T-cell (primary cell): ENCODE measurements at regions not wholly inside any gene's neighbourhood (a gene's known extent, or its start where the extent isn't known, plus 50 kb on each side); places are given as distances from the start of the nearest gene placed in this dataset.

Experiments used
- ATAC-seq, 4 experiments: fragments of 200-7000 bp in 3 of 4; fragments of 150-1000 bp in 1 of 4; cut with Tn5 transposase; replicated peaks in 1 of 4; 1 replicate in 3 of 4; 2 replicates in 1 of 4; pipeline ENCODE4 v1.10.0; 2021; ENCODE audit warnings: moderate library complexity in 3 of 4, mild to moderate bottlenecking in 2 of 4, moderate number of reproducible peaks in 1 of 4
- CTCF ChIA-PET, 2 donors: fragments of 300-600 bp; sonication (Branson Sonifier 250); formaldehyde crosslinking; loops; one replicate each; lab custom pipeline; 2022; ENCODE audit warnings: antibody characterized with exemption in 2 of 2; lab: Charles Lee
- POLR2A ChIA-PET, 2 donors: fragments of 300-600 bp; sonication (Branson Sonifier 250); formaldehyde crosslinking; loops; one replicate each; lab custom pipeline; 2022; ENCODE audit warnings: antibody characterized with exemption in 2 of 2; lab: Charles Lee
- DNase-seq, 35 experiments: peaks; one replicate each; pipeline versions ENCODE4 v3.0.0 to v3.0.0-alpha.2; 2013 to 2023
- H3K27ac ChIP-seq: one replicate; pipeline ENCODE4 v1.5.1; 2013; ENCODE audit warnings: low read length
- H3K27me3 ChIP-seq, 2 experiments: replicated peaks in 1 of 2; 1 replicate in 1 of 2; 2 replicates in 1 of 2; pipeline versions ENCODE4 v1.6.1 to v1.7.0; 2013; ENCODE audit warnings: low read length in 1 of 2, mixed read lengths in 1 of 2; ENCODE audit not compliant: control insufficient read depth in 2 of 2, insufficient read depth in 2 of 2; ENCODE audit errors: extremely low read depth in 1 of 2
- H3K36me3 ChIP-seq, 2 donors: 1 replicate in 1 of 2; 2 replicates in 1 of 2; pipeline versions ENCODE4 v1.6.1 to v1.7.0; 2013; ENCODE audit warnings: low read length in 1 of 2; ENCODE audit not compliant: control insufficient read depth in 2 of 2, insufficient read depth in 1 of 2; ENCODE audit errors: extremely low read depth in 1 of 2
- H3K4me1 ChIP-seq, 2 experiments: 1 replicate in 1 of 2; 2 replicates in 1 of 2; pipeline versions ENCODE4 v1.6.1 to v1.7.0; 2013; ENCODE audit warnings: low read length in 2 of 2, mixed read lengths in 1 of 2; ENCODE audit not compliant: insufficient read depth in 2 of 2, control insufficient read depth in 1 of 2; ENCODE audit errors: extremely low read depth in 1 of 2
- H3K4me3 ChIP-seq, 2 donors: 1 replicate in 1 of 2; 2 replicates in 1 of 2; pipeline versions ENCODE4 v1.5.1 to v1.7.0; 2013; ENCODE audit warnings: mild to moderate bottlenecking in 2 of 2, low read length in 1 of 2, moderate library complexity in 1 of 2; ENCODE audit not compliant: control insufficient read depth in 1 of 2; ENCODE audit errors: extremely low read depth in 1 of 2
- H3K9me3 ChIP-seq: 2 replicates; pipeline ENCODE4 v1.7.0; 2013
- H3K27ac Mint-ChIP-seq, 2 donors: one replicate each; pipeline ENCODE4 v1.8.0; 2020 to 2021; ENCODE audit warnings: mild to moderate bottlenecking in 2 of 2, mixed read lengths in 2 of 2
- H3K27me3 Mint-ChIP-seq, 2 donors: one replicate each; pipeline ENCODE4 v1.8.0; 2021 to 2022; ENCODE audit warnings: mixed read lengths in 2 of 2
- H3K36me3 Mint-ChIP-seq: one replicate; pipeline ENCODE4 v1.8.0; 2021; ENCODE audit warnings: mixed read lengths
- H3K4me1 Mint-ChIP-seq, 3 donors: one replicate each; pipeline ENCODE4 v1.8.0; 2020 to 2022; ENCODE audit warnings: mixed read lengths in 3 of 3, mild to moderate bottlenecking in 1 of 3
- H3K4me3 Mint-ChIP-seq, 3 donors: one replicate each; pipeline ENCODE4 v1.8.0; 2020 to 2022; ENCODE audit warnings: mild to moderate bottlenecking in 3 of 3, mixed read lengths in 3 of 3, moderate library complexity in 3 of 3
- H3K9me3 Mint-ChIP-seq, 3 donors: one replicate each; pipeline ENCODE4 v1.8.0; 2020 to 2022; ENCODE audit warnings: mixed read lengths in 3 of 3
- WGBS: methylation state at CpG from one replicate; pipeline ENCODE4 v1.1.5; 2013; ENCODE audit warnings: missing lambda C conversion rate; ENCODE audit not compliant: insufficient coverage; 5-methylcytosine and 5-hydroxymethylcytosine counted together

DNA sequence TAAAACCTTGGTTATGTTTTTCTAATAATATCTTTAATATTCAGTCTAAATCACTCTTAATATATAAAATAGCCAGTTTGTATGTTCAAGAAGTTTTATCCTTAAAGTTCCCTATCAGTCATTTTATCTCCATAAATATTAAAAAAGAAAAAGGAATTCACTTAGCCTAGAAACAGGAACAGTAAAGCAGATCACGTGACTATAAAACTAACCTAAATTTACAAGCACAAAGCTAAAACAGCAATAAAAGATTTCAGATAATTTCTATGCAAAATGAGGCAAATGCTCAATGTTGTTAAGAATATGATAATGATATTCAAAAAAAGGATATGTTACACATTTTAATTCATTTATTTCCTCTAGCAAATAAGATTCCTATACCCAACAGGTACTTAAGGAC lies 57.1 kb upstream of the TNIP3 start:
- no peaks in the 10 kb centered on the region for H3K9me3 Mint-ChIP-seq
- H3K27me3 Mint-ChIP-seq, result no peaks in the 10 kb centered on the region
- WGBS, result no CpG with 5 or more reads among the region's 1 CpG
- peak overlapping the region; percentile 73 to 80 for H3K27ac Mint-ChIP-seq
- DNase-seq (no peak), ATAC-seq (no peak)
- H3K36me3 Mint-ChIP-seq, result no peaks in the 10 kb centered on the region
- CTCF ChIA-PET, result interaction anchor here (0.6 to 3.9 kb wide), 10 partner anchors 22 to 87 kb away, joined by 3 to 18 read pairs (median 6); no protein-coding TSS in a partner anchor
- Histone ChIP-seq H3K36me3 (no peaks in the 10 kb centered on the region), H3K4me3 (no peak overlapping the region), H3K9me3 (no peaks in the 10 kb centered on the region), H3K4me1 (peaks cover 13% of the 10 kb centered on the region in 2 experiments), H3K27ac (peak overlapping the region; percentile 53), H3K27me3 (no peaks in the 10 kb centered on the region)
- H3K4me3 Mint-ChIP-seq, result peak overlapping the region in 1 of 3 donors; percentile 9
- POLR2A ChIA-PET, result interaction anchor here in 1 of 2 donors (1.2 kb wide), 1 partner anchor 21 kb away, joined by 5 read pairs; no protein-coding TSS in a partner anchor
- peaks cover 41 to 50% (median 45%) of the 10 kb centered on the region in 3 donors for H3K4me1 Mint-ChIP-seq

- ATAC-seq (no peak), DNase-seq (peak in 1 of 35 experiments; percentile 37)
- Histone ChIP-seq H3K36me3 (no peaks in the 10 kb centered on the region), H3K27ac (peak overlapping the region; percentile 53), H3K4me3 (no peak overlapping the region), H3K9me3 (no peaks in the 10 kb centered on the region), H3K27me3 (no peaks in the 10 kb centered on the region), H3K4me1 (peaks cover 12 to 15% of the 10 kb centered on the region in 2 experiments)
- 64% methylated on average over 4 of the region's 5 CpGs for whole genome bisulfite sequencing
- Mint-ChIP-seq H3K4me3 (peak overlapping the region in 1 of 3 donors; percentile 4), H3K9me3 (no peaks in the 10 kb centered on the region), H3K27ac (peak overlapping the region; percentile 74 to 85), H3K36me3 (no peaks in the 10 kb centered on the region), H3K27me3 (no peaks in the 10 kb centered on the region), H3K4me1 (peaks cover 38 to 48% (median 41%) of the 10 kb centered on the region in 3 donors)
- CTCF ChIA-PET, result interaction anchor here (0.6 to 3.9 kb wide), 5 partner anchors 21 to 87 kb away, joined by 3 to 18 read pairs (median 10); no protein-coding TSS in a partner anchor
- POLR2A ChIA-PET, result interaction anchor here in 1 of 2 donors (1.2 kb wide), 1 partner anchor 21 kb away, joined by 5 read pairs; no protein-coding TSS in a partner anchor
These were observed 56.6 kb upstream of the TNIP3 start for GRCh38 chr4:121220698-121221097.

GRCh38 chr4:121219227-121219626 lies 55.1 kb upstream of the TNIP3 start:
- Histone ChIP-seq H3K27ac (peak overlapping the region; percentile 39), H3K27me3 (no peaks in the 10 kb centered on the region), H3K36me3 (no peaks in the 10 kb centered on the region), H3K4me3 (no peak overlapping the region), H3K4me1 (peaks cover 10 to 15% of the 10 kb centered on the region in 2 experiments), H3K9me3 (no peaks in the 10 kb centered on the region)
- Mint-ChIP-seq H3K4me1 (peaks cover 32 to 42% (median 32%) of the 10 kb centered on the region in 3 donors), H3K36me3 (no peaks in the 10 kb centered on the region), H3K4me3 (peak overlapping the region; percentile 13 to 47 (median 17)), H3K9me3 (no peaks in the 10 kb centered on the region), H3K27me3 (no peaks in the 10 kb centered on the region), H3K27ac (peak overlapping the region; percentile 81 to 88)
- ATAC-seq (no peak), DNase-seq (no peak)
- CTCF ChIA-PET, result interaction anchor here in 1 of 2 donors (1.0 to 3.9 kb wide), 5 partner anchors 10 to 45 kb away, joined by 3 to 18 read pairs (median 5); no protein-coding TSS in a partner anchor
- POLR2A ChIA-PET, result interaction anchor here (0.7 to 1.0 kb wide), 2 partner anchors 16 to 35 kb away, joined by 3 read pairs; no protein-coding TSS in a partner anchor
- no CpG with 5 or more reads among the region's 1 CpG for WGBS

- H3K36me3 Mint-ChIP-seq, result no peaks in the 10 kb centered on the region
- Histone ChIP-seq H3K27me3 (no peaks in the 10 kb centered on the region), H3K36me3 (no peaks in the 10 kb centered on the region), H3K9me3 (no peaks in the 10 kb centered on the region), H3K4me3 (no peak overlapping the region), H3K4me1 (peaks cover 10 to 15% of the 10 kb centered on the region in 2 experiments), H3K27ac (no peak overlapping the region)
- H3K4me3 Mint-ChIP-seq, result no peak overlapping the region
- 80% methylated on average over 1 of the region's 2 CpGs for WGBS
- H3K9me3 Mint-ChIP-seq, result no peaks in the 10 kb centered on the region
- no peak for ATAC-seq
- POLR2A ChIA-PET, result no interaction called here
- CTCF ChIA-PET, result interaction anchor here in 1 of 2 donors (0.8 to 1.6 kb wide), 3 partner anchors 11 to 22 kb away, joined by 3 to 4 read pairs (median 3); no protein-coding TSS in a partner anchor
- H3K4me1 Mint-ChIP-seq, result peaks cover 30 to 40% (median 32%) of the 10 kb centered on the region in 3 donors
- DNase-seq, result no peak
- no peaks in the 10 kb centered on the region for H3K27me3 Mint-ChIP-seq
- H3K27ac Mint-ChIP-seq, result no peak overlapping the region
These were observed 53.2 kb upstream of the TNIP3 start for GRCh38 chr4:121217351-121217750.

DNA sequence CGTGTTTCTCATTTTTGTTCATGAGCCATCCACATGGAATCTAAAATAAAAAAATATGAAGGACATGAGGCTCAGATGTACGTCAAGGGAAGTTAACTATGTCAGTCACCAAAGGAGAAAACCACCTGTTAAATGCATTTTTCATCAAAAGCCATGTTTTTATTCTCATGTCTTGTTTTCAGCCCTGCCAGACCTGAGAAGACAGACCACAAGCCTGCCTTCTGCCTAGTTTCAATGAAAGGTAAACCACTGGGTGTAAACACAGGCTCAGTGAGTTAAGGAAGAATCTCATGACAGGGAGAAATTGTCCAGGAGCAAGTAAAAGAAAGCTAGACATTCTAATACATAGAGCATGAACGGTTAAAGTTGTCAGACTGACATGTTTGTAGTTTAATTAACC lies 52.3 kb upstream of the TNIP3 start:
- Histone ChIP-seq H3K4me3 (no peak overlapping the region), H3K4me1 (peaks cover 10% of the 10 kb centered on the region in 2 experiments), H3K9me3 (no peaks in the 10 kb centered on the region), H3K36me3 (no peaks in the 10 kb centered on the region), H3K27ac (peak overlapping the region; percentile 5), H3K27me3 (no peaks in the 10 kb centered on the region)
- Mint-ChIP-seq H3K27me3 (no peaks in the 10 kb centered on the region), H3K36me3 (no peaks in the 10 kb centered on the region), H3K9me3 (no peaks in the 10 kb centered on the region), H3K27ac (peak overlapping the region; percentile 82 to 83), H3K4me1 (peaks cover 22 to 31% (median 24%) of the 10 kb centered on the region in 3 donors), H3K4me3 (no peak overlapping the region)
- ChIA-PET CTCF (interaction anchor here in 1 of 2 donors (0.8 to 1.6 kb wide), 3 partner anchors 11 to 21 kb away, joined by 3 to 4 read pairs (median 3); no protein-coding TSS in a partner anchor), POLR2A (interaction anchor here (0.7 kb wide), 2 partner anchors 17 to 39 kb away, joined by 3 read pairs; no protein-coding TSS in a partner anchor)
- ATAC-seq (peak in 3 of 4 experiments; percentile 30 to 65 (median 56)), DNase-seq (peak in 1 of 35 experiments; percentile 42)
- WGBS, result 50% methylated on average over 1 of the region's 3 CpGs

DNA sequence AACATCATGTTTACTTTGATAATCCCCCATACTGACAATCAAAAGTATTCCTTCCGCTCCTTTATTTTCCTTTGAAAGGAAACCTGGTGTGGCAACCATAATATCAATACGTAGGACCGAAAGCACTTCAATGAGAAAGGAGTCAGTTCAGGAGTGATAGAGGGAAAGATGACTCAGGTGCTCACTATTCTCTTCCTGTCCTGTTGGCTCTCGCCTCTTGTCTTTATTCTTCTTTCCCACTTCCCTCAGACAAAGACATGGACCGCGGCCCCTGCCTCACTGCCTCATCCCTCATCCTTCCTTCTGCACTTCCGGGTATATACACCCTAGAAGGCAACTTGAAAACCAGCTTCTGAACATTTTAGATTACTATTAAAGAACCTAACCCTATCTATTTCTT lies 49.8 kb upstream of the TNIP3 start:
- Mint-ChIP-seq H3K36me3 (no peaks in the 10 kb centered on the region), H3K27ac (peak overlapping the region; percentile 71 to 82), H3K4me1 (peaks cover 10 to 21% (median 15%) of the 10 kb centered on the region in 3 donors), H3K4me3 (peak overlapping the region in 1 of 3 donors; percentile 64), H3K27me3 (no peaks in the 10 kb centered on the region), H3K9me3 (peaks cover 0 to 4% (median 0%) of the 10 kb centered on the region in 3 donors)
- Histone ChIP-seq H3K4me1 (peaks cover 6 to 7% of the 10 kb centered on the region in 2 experiments), H3K27me3 (no peaks in the 10 kb centered on the region), H3K27ac (no peak overlapping the region), H3K4me3 (no peak overlapping the region), H3K36me3 (no peaks in the 10 kb centered on the region), H3K9me3 (no peaks in the 10 kb centered on the region)
- 89% methylated on average over 3 of the region's 7 CpGs for WGBS
- no peak for DNase-seq
- ChIA-PET POLR2A (no interaction called here), CTCF (interaction anchor here in 1 of 2 donors (0.6 kb wide), 1 partner anchor 23 kb away, joined by 4 read pairs; no protein-coding TSS in a partner anchor)
- no peak for ATAC-seq
